ENCODE measurements at regions not wholly inside any gene's neighbourhood (a gene's known extent, or its start where the extent isn't known, plus 50 kb on each side); places are given as distances from the start of the nearest gene placed in this dataset.

DNA sequence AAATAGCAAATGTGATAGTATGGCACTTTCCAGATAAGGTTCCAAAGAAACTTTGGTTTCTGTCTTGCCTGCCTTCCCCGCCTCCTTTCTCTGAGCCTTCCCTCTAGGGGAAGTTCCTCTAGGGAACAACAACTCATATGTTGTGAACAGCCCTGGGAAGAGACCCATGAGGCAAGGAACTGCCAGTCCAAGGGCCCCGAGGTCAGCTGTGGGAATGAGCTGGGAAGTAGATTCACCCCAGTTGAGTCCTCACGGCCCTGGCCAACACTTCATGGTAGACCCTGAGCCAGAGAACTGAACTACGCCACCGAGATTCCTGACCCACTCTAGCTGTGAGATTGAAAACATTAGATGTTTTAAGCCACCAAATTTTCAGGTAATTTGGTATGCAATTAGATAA is 154.5 kb upstream of the CCDC68 start:
- peaks cover 4% of the 10 kb centered on the region for H3K4me1 Mint-ChIP-seq
- H3K27ac Mint-ChIP-seq = no peak overlapping the region
- no peaks in the 10 kb centered on the region for H3K9me3 Mint-ChIP-seq
- no peaks in the 10 kb centered on the region for H3K36me3 Mint-ChIP-seq (ENCODE audit: low read depth)
- TF ChIP-seq CTCF (IDR thresholded peaks at IDR 0.05; ENCODE audit: unreplicated experiment in 3 of 3) = no peak
- no peak overlapping the region for H3K4me3 Mint-ChIP-seq
- H3K27me3 Mint-ChIP-seq (ENCODE audit: low read depth) = peaks cover 4% of the 10 kb centered on the region

DNA sequence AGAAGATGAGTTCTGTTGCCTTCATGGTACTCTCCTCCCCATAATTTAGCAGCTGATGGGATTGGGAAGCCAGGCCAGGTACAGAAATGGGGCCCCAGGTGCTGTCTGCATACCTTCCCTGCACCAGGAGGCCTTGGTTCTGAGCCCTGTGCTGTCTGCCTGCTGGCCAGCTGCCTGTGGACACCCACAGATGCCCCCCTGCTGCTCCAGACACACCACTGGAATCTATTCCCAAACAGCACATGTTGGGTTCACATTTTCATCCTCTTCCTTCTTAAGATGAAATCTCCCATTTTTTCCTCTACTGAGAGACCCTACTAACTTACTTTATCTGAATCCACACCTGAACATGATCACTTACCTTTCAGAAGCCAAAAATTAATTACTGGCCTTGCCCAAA is 152.0 kb upstream of the CCDC68 start:
- no peak for TF ChIP-seq CTCF (IDR thresholded peaks at IDR 0.05; ENCODE audit: unreplicated experiment in 3 of 3)
- H3K27me3 Mint-ChIP-seq (ENCODE audit: low read depth) = peaks cover 4% of the 10 kb centered on the region
- no peak overlapping the region for H3K4me3 Mint-ChIP-seq
- H3K9me3 Mint-ChIP-seq = no peaks in the 10 kb centered on the region
- no peaks in the 10 kb centered on the region for H3K36me3 Mint-ChIP-seq (ENCODE audit: low read depth)
- no peak overlapping the region for H3K27ac Mint-ChIP-seq
- no peaks in the 10 kb centered on the region for H3K4me1 Mint-ChIP-seq

GRCh38 chr18:55110436-55110835 is 151.2 kb upstream of the CCDC68 start:
- H3K9me3 Mint-ChIP-seq = no peaks in the 10 kb centered on the region
- TF ChIP-seq CTCF (IDR thresholded peaks at IDR 0.05; ENCODE audit: unreplicated experiment in 3 of 3) = no peak
- H3K4me3 Mint-ChIP-seq = no peak overlapping the region
- H3K27me3 Mint-ChIP-seq (ENCODE audit: low read depth) = peaks cover 4% of the 10 kb centered on the region
- no peaks in the 10 kb centered on the region for H3K36me3 Mint-ChIP-seq (ENCODE audit: low read depth)
- H3K27ac Mint-ChIP-seq = no peak overlapping the region
- H3K4me1 Mint-ChIP-seq = no peaks in the 10 kb centered on the region

- no peak overlapping the region for H3K27ac Mint-ChIP-seq
- peaks cover 4% of the 10 kb centered on the region for H3K27me3 Mint-ChIP-seq (ENCODE audit: low read depth)
- no peak overlapping the region for H3K4me3 Mint-ChIP-seq
- no peaks in the 10 kb centered on the region for H3K4me1 Mint-ChIP-seq
- no peaks in the 10 kb centered on the region for H3K36me3 Mint-ChIP-seq (ENCODE audit: low read depth)
- TF ChIP-seq CTCF (IDR thresholded peaks at IDR 0.05; ENCODE audit: unreplicated experiment in 3 of 3) = no peak
- H3K9me3 Mint-ChIP-seq = no peaks in the 10 kb centered on the region
These were observed 150.7 kb upstream of the CCDC68 start for GRCh38 chr18:55109818-55110414.

DNA sequence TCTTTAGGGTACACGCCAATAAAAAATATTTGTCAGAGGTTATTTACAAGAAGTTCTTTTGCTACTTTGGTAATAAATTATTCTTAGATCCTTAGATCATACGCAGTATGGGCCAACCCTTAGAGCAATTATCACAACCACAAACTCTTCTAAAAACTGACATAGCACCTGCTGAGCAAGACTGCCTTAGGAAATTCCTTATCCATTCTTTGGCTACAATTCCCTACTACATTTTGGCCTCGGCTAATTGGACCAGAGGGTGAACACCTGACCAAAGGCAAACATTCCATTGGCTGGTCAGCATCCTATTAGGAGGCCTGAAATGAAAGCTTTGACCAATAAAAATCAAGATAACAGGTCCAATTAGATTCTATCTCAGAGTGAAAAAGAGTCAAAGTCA is 147.6 kb upstream of the CCDC68 start:
- Mint-ChIP-seq H3K4me3 (no peak overlapping the region), H3K4me1 (no peaks in the 10 kb centered on the region), H3K27me3 (ENCODE audit: low read depth) (peaks cover 10% of the 10 kb centered on the region), H3K36me3 (ENCODE audit: low read depth) (no peaks in the 10 kb centered on the region), H3K9me3 (peaks cover 3% of the 10 kb centered on the region), H3K27ac (no peak overlapping the region)
- TF ChIP-seq CTCF (IDR thresholded peaks at IDR 0.05; ENCODE audit: unreplicated experiment in 3 of 3) = no peak

DNA sequence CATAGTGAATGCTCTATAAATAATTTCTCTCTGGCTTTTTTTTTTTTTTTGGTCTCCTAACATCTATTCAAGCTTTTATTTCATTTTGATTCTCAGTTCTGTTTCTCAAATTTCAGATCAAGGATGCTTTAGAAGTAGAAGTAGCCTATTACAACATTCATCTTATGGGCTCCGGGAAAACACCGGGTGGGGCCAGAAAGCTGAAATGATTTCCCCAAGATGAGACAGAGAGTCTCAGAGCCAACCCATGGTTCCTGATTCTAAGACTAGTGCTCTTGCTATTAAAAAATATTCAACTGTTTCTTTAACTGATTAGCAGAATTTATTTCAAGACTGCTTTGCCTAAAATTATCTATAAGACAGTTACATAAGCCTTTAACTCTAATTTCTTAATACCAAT is 147.2 kb upstream of the CCDC68 start:
- Mint-ChIP-seq H3K4me1 (no peaks in the 10 kb centered on the region), H3K27ac (no peak overlapping the region)
- no peak for TF ChIP-seq CTCF (IDR thresholded peaks at IDR 0.05; ENCODE audit: unreplicated experiment in 3 of 3)

More for the DNA sequence above, 147.2 kb upstream of the CCDC68 start:
- Mint-ChIP-seq H3K9me3 (peaks cover 3% of the 10 kb centered on the region), H3K4me3 (no peak overlapping the region), H3K36me3 (ENCODE audit: low read depth) (no peaks in the 10 kb centered on the region), H3K27me3 (ENCODE audit: low read depth) (peaks cover 10% of the 10 kb centered on the region)
